ENCODE measurements at regions not wholly inside any gene's neighbourhood (a gene's known extent, or its start where the extent isn't known, plus 50 kb on each side); places are given as distances from the start of the nearest gene placed in this dataset.

- H3K4me2 ChIP-seq (ENCODE audit: low read depth, low read length), result no peak overlapping the region
- no peak overlapping the region for H3K27ac ChIP-seq (ENCODE audit: low read length)
- no peaks in the 10 kb centered on the region for H3K9me2 ChIP-seq (replicated peaks; ENCODE audit: insufficient read depth, low read length)
- DNase-seq, result no peak
- no peaks in the 10 kb centered on the region for H3K9me3 ChIP-seq (replicated peaks; ENCODE audit: insufficient read depth, low read length)
- no peaks in the 10 kb centered on the region for H3K36me3 ChIP-seq (replicated peaks; ENCODE audit: insufficient read depth, low read length)
- H3F3A ChIP-seq (ENCODE audit: insufficient read depth, low read length), result no peaks in the 10 kb centered on the region
- no peaks in the 10 kb centered on the region for H4K20me1 ChIP-seq (ENCODE audit: insufficient read depth, low read length)
- H3K79me2 ChIP-seq (ENCODE audit: low read length), result no peaks in the 10 kb centered on the region
- H3K27me3 ChIP-seq (replicated peaks; ENCODE audit: insufficient read depth, low read length), result peaks cover 85% of the 10 kb centered on the region
- no peak overlapping the region for H3K4me3 ChIP-seq (ENCODE audit: low read length)
- H3K4me1 ChIP-seq (ENCODE audit: low read length), result no peaks in the 10 kb centered on the region
- H3K9ac ChIP-seq (ENCODE audit: low read length), result no peak overlapping the region
- H2AFZ ChIP-seq (ENCODE audit: low read length), result no peak overlapping the region
- no peak for TF ChIP-seq EZH2 (optimal IDR thresholded peaks at IDR 0.05; ENCODE audit: low read depth, low read length)
These were observed 80.8 kb upstream of the CRHR1 start for GRCh38 chr17:45703348-45703747.

GRCh38 chr17:45703806-45704205 lies 80.3 kb upstream of the CRHR1 start:
- no peaks in the 10 kb centered on the region for H3K36me3 ChIP-seq (replicated peaks; ENCODE audit: insufficient read depth, low read length)
- no peaks in the 10 kb centered on the region for H3F3A ChIP-seq (ENCODE audit: insufficient read depth, low read length)
- no peak overlapping the region for H3K9ac ChIP-seq (ENCODE audit: low read length)
- H2AFZ ChIP-seq (ENCODE audit: low read length), result no peak overlapping the region
- H3K9me2 ChIP-seq (replicated peaks; ENCODE audit: insufficient read depth, low read length), result no peaks in the 10 kb centered on the region
- H3K9me3 ChIP-seq (replicated peaks; ENCODE audit: insufficient read depth, low read length), result no peaks in the 10 kb centered on the region
- H3K4me1 ChIP-seq (ENCODE audit: low read length), result no peaks in the 10 kb centered on the region
- no peak overlapping the region for H3K27ac ChIP-seq (ENCODE audit: low read length)
- no peak for DNase-seq
- peaks cover 88% of the 10 kb centered on the region for H3K27me3 ChIP-seq (replicated peaks; ENCODE audit: insufficient read depth, low read length)
- no peak for TF ChIP-seq EZH2 (optimal IDR thresholded peaks at IDR 0.05; ENCODE audit: low read depth, low read length)
- TF ChIP-seq CTCF (IDR thresholded peaks at IDR 0.05; ENCODE audit: low read length), result no peak
- no peaks in the 10 kb centered on the region for H3K79me2 ChIP-seq (ENCODE audit: low read length)
- H4K20me1 ChIP-seq (ENCODE audit: insufficient read depth, low read length), result no peaks in the 10 kb centered on the region
- H3K4me3 ChIP-seq (ENCODE audit: low read length), result no peak overlapping the region
- H3K4me2 ChIP-seq (ENCODE audit: low read depth, low read length), result no peak overlapping the region

GRCh38 chr17:45704251-45704650 lies 79.9 kb upstream of the CRHR1 start:
- TF ChIP-seq CTCF (IDR thresholded peaks at IDR 0.05; ENCODE audit: low read length) (no peak), EZH2phosphoT487 (IDR thresholded peaks at IDR 0.05; ENCODE audit: low read length) (no peak), EZH2 (optimal IDR thresholded peaks at IDR 0.05; ENCODE audit: low read depth, low read length) (no peak)
- H2AFZ ChIP-seq (ENCODE audit: low read length), result no peak overlapping the region
- H3K9me2 ChIP-seq (replicated peaks; ENCODE audit: insufficient read depth, low read length), result no peaks in the 10 kb centered on the region
- no peaks in the 10 kb centered on the region for H3K9me3 ChIP-seq (replicated peaks; ENCODE audit: insufficient read depth, low read length)
- H3K4me1 ChIP-seq (ENCODE audit: low read length), result no peaks in the 10 kb centered on the region
- no peak overlapping the region for H3K4me3 ChIP-seq (ENCODE audit: low read length)
- no peaks in the 10 kb centered on the region for H3F3A ChIP-seq (ENCODE audit: insufficient read depth, low read length)
- H3K36me3 ChIP-seq (replicated peaks; ENCODE audit: insufficient read depth, low read length), result no peaks in the 10 kb centered on the region
- DNase-seq, result no peak
- no peak overlapping the region for H3K27ac ChIP-seq (ENCODE audit: low read length)
- H3K79me2 ChIP-seq (ENCODE audit: low read length), result no peaks in the 10 kb centered on the region
- no peak overlapping the region for H3K4me2 ChIP-seq (ENCODE audit: low read depth, low read length)
- H4K20me1 ChIP-seq (ENCODE audit: insufficient read depth, low read length), result no peaks in the 10 kb centered on the region
- peaks cover 90% of the 10 kb centered on the region for H3K27me3 ChIP-seq (replicated peaks; ENCODE audit: insufficient read depth, low read length)
- no peak overlapping the region for H3K9ac ChIP-seq (ENCODE audit: low read length)

GRCh38 chr17:45705123-45706009 lies 78.8 kb upstream of the CRHR1 start:
- Histone ChIP-seq H3F3A (ENCODE audit: insufficient read depth, low read length) (no peaks in the 10 kb centered on the region), H3K79me2 (ENCODE audit: low read length) (no peaks in the 10 kb centered on the region), H3K27ac (ENCODE audit: low read length) (no peak overlapping the region), H2AFZ (ENCODE audit: low read length) (no peak overlapping the region), H3K4me1 (ENCODE audit: low read length) (no peaks in the 10 kb centered on the region), H3K4me2 (ENCODE audit: low read depth, low read length) (no peak overlapping the region), H3K27me3 (replicated peaks; ENCODE audit: insufficient read depth, low read length) (peaks cover 86% of the 10 kb centered on the region), H3K4me3 (ENCODE audit: low read length) (no peak overlapping the region), H3K9me3 (replicated peaks; ENCODE audit: insufficient read depth, low read length) (no peaks in the 10 kb centered on the region), H3K9ac (ENCODE audit: low read length) (no peak overlapping the region), H3K9me2 (replicated peaks; ENCODE audit: insufficient read depth, low read length) (no peaks in the 10 kb centered on the region), H4K20me1 (ENCODE audit: insufficient read depth, low read length) (no peaks in the 10 kb centered on the region), H3K36me3 (replicated peaks; ENCODE audit: insufficient read depth, low read length) (no peaks in the 10 kb centered on the region)
- DNase-seq, result no peak
- TF ChIP-seq EZH2phosphoT487 (IDR thresholded peaks at IDR 0.05; ENCODE audit: low read length), result no peak
- no peak for TF ChIP-seq CTCF (IDR thresholded peaks at IDR 0.05; ENCODE audit: low read length)
- TF ChIP-seq EZH2 (optimal IDR thresholded peaks at IDR 0.05; ENCODE audit: low read depth, low read length), result no peak

Measured in MM.1S (cell line).